ENCODE measurements at regions not wholly inside any gene's neighbourhood (a gene's known extent, or its start where the extent isn't known, plus 50 kb on each side); places are given as distances from the start of the nearest gene placed in this dataset.

- TF ChIP-seq CTCF (conservative IDR thresholded peaks at IDR 0.05; ENCODE audit: low read depth in 2 of 2) (no peak), ZNF114 (CRISPR knock-in tag; IDR thresholded peaks at IDR 0.05) (no peak), POLR2AphosphoS5 (IDR thresholded peaks at IDR 0.05; ENCODE audit: low read depth) (no peak), JUNB (IDR thresholded peaks at IDR 0.05; ENCODE audit: unreplicated experiment) (no peak), EZH2 (IDR thresholded peaks at IDR 0.05; ENCODE audit: low read depth, unreplicated experiment) (no peak), EZH2phosphoT487 (IDR thresholded peaks at IDR 0.05; ENCODE audit: unreplicated experiment) (no peak), CREB1 (CRISPR knock-in tag; IDR thresholded peaks at IDR 0.05; ENCODE audit: low read depth) (no peak), REST (IDR thresholded peaks at IDR 0.05; ENCODE audit: unreplicated experiment) (no peak), ZNF331 (CRISPR knock-in tag; IDR thresholded peaks at IDR 0.05; ENCODE audit: low read depth) (no peak)
These were observed 346.4 kb downstream of the CHRM3 start for GRCh38 chr1:239732770-239733169.

Measured in GM23338 (cell line).